ENCODE measurements at regions not wholly inside any gene's neighbourhood (a gene's known extent, or its start where the extent isn't known, plus 50 kb on each side); places are given as distances from the start of the nearest gene placed in this dataset.

GRCh38 chr5:96336351-96336985, 96.6 kb downstream of the PCSK1 start:
- H3K36me3 Mint-ChIP-seq (ENCODE audit: low read depth): no peaks in the 10 kb centered on the region

GRCh38 chr5:96335873-96336272, 97.2 kb downstream of the PCSK1 start:
- H3K9me3 Mint-ChIP-seq (ENCODE audit: low read depth): no peaks in the 10 kb centered on the region
- H3K4me1 Mint-ChIP-seq (ENCODE audit: low read depth): peaks cover 43% of the 10 kb centered on the region
- H3K4me3 Mint-ChIP-seq (ENCODE audit: unreplicated experiment): no peak overlapping the region
- H3K27me3 Mint-ChIP-seq (ENCODE audit: low read depth): no peaks in the 10 kb centered on the region
- TF ChIP-seq CTCF (IDR thresholded peaks at IDR 0.05): no peak
- H3K36me3 Mint-ChIP-seq (ENCODE audit: low read depth): no peaks in the 10 kb centered on the region
- no peak overlapping the region for H3K27ac Mint-ChIP-seq (ENCODE audit: unreplicated experiment)
- no peak for DNase-seq (ENCODE audit: low spot score)

More at GRCh38 chr5:96336351-96336985, 96.6 kb downstream of the PCSK1 start:
- Mint-ChIP-seq H3K9me3 (ENCODE audit: low read depth) (no peaks in the 10 kb centered on the region), H3K27me3 (ENCODE audit: low read depth) (no peaks in the 10 kb centered on the region), H3K4me1 (ENCODE audit: low read depth) (peaks cover 37% of the 10 kb centered on the region), H3K27ac (ENCODE audit: unreplicated experiment) (no peak overlapping the region), H3K4me3 (ENCODE audit: unreplicated experiment) (no peak overlapping the region)
- no peak for DNase-seq (ENCODE audit: low spot score)
- TF ChIP-seq CTCF (IDR thresholded peaks at IDR 0.05): peak; percentile 97

GRCh38 chr5:96333391-96333790, 99.7 kb downstream of the PCSK1 start:
- no peak overlapping the region for H3K27ac Mint-ChIP-seq (ENCODE audit: unreplicated experiment)
- DNase-seq (ENCODE audit: low spot score): no peak
- no peaks in the 10 kb centered on the region for H3K36me3 Mint-ChIP-seq (ENCODE audit: low read depth)
- H3K4me3 Mint-ChIP-seq (ENCODE audit: unreplicated experiment): no peak overlapping the region
- TF ChIP-seq CTCF (IDR thresholded peaks at IDR 0.05): no peak
- no peaks in the 10 kb centered on the region for H3K9me3 Mint-ChIP-seq (ENCODE audit: low read depth)
- H3K4me1 Mint-ChIP-seq (ENCODE audit: low read depth): peaks cover 58% of the 10 kb centered on the region
- H3K27me3 Mint-ChIP-seq (ENCODE audit: low read depth): no peaks in the 10 kb centered on the region

GRCh38 chr5:96332535-96333366, 100.3 kb downstream of the PCSK1 start:
- Mint-ChIP-seq H3K36me3 (ENCODE audit: low read depth) (no peaks in the 10 kb centered on the region), H3K4me3 (ENCODE audit: unreplicated experiment) (no peak overlapping the region), H3K27ac (ENCODE audit: unreplicated experiment) (peak overlapping the region; percentile 79), H3K4me1 (ENCODE audit: low read depth) (peaks cover 60% of the 10 kb centered on the region), H3K9me3 (ENCODE audit: low read depth) (no peaks in the 10 kb centered on the region), H3K27me3 (ENCODE audit: low read depth) (no peaks in the 10 kb centered on the region)
- TF ChIP-seq CTCF (IDR thresholded peaks at IDR 0.05): no peak
- no peak for DNase-seq (ENCODE audit: low spot score)

GRCh38 chr5:96331681-96332361, 101.2 kb downstream of the PCSK1 start:
- H3K4me1 Mint-ChIP-seq (ENCODE audit: low read depth): peaks cover 58% of the 10 kb centered on the region
- H3K27me3 Mint-ChIP-seq (ENCODE audit: low read depth): no peaks in the 10 kb centered on the region
- DNase-seq (ENCODE audit: low spot score): no peak
- H3K36me3 Mint-ChIP-seq (ENCODE audit: low read depth): no peaks in the 10 kb centered on the region
- TF ChIP-seq CTCF (IDR thresholded peaks at IDR 0.05): no peak
- peak overlapping the region; percentile 15 for H3K27ac Mint-ChIP-seq (ENCODE audit: unreplicated experiment)
- H3K9me3 Mint-ChIP-seq (ENCODE audit: low read depth): no peaks in the 10 kb centered on the region
- H3K4me3 Mint-ChIP-seq (ENCODE audit: unreplicated experiment): no peak overlapping the region
